Right lobe of liver (tissue), 6 donors: ENCODE measurements at regions not wholly inside any gene's neighbourhood (a gene's known extent, or its start where the extent isn't known, plus 50 kb on each side); places are given as distances from the start of the nearest gene placed in this dataset.

Source experiments
- ATAC-seq, 4 donors: fragments of 200-7000 bp; cut with Tn5 transposase; one replicate each; pipeline ENCODE4 v1.9.1; 2020; ENCODE audit warnings: mild to moderate bottlenecking in 4 of 4, moderate library complexity in 4 of 4
- DNase-seq, 3 donors: peaks; one replicate each; pipeline ENCODE4 v3.0.0-alpha.2; 2020
- H3K27ac ChIP-seq, 3 donors: fragments of 200-600 bp; one replicate each; pipeline ENCODE4 v1.8.0; 2022
- H3K27me3 ChIP-seq, 2 donors: fragments of 200-600 bp; one replicate each; pipeline ENCODE4 v1.8.0; 2022
- H3K36me3 ChIP-seq, 4 donors: fragments of 200-600 bp; sonication (generic) in 1 of 4; one replicate each; pipeline versions ENCODE4 v1.5.1 to v1.8.0; 2017 to 2022; ENCODE audit warnings: control low read depth in 1 of 4
- H3K4me1 ChIP-seq, 4 donors: fragments of 200-600 bp; sonication (generic) in 1 of 4; one replicate each; pipeline versions ENCODE4 v1.5.1 to v1.8.0; 2017 to 2022; ENCODE audit warnings: control low read depth in 1 of 4
- H3K4me3 ChIP-seq, 3 donors: fragments of 200-600 bp; one replicate each; pipeline ENCODE4 v1.8.0; 2022
- H3K9me3 ChIP-seq, 4 donors: fragments of 200-600 bp; sonication (generic) in 1 of 4; one replicate each; pipeline versions ENCODE4 v1.5.1 to v1.8.0; 2017 to 2022; ENCODE audit warnings: control low read depth in 1 of 4
- CTCF ChIP-seq, 4 donors: fragments of 200-600 bp in 3 of 4; fragments of 450-650 bp in 1 of 4; IDR thresholded peaks; one replicate each; pipeline versions ENCODE4 v1.5.1 to v1.8.0; 2016 to 2022; ENCODE audit warnings: antibody characterized with exemption in 4 of 4, mild to moderate bottlenecking in 2 of 4
- POLR2A ChIP-seq: fragments of 450-650 bp; IDR thresholded peaks from one replicate; pipeline ENCODE4 v1.6.1; 2017; ENCODE audit warnings: antibody characterized with exemption, mild to moderate bottlenecking
- WGBS: methylation state at CpG from one replicate; pipeline ENCODE4 v1.1.6; 2018; ENCODE audit warnings: low coverage, low lambda C conversion rate; ENCODE audit not compliant: insufficient coverage; ENCODE audit errors: missing lambda C conversion rate; 5-methylcytosine and 5-hydroxymethylcytosine counted together
- intact Hi-C, 2 donors: fragments of 100-400 bp; cut with DNase I; formaldehyde crosslinking; loops; one replicate each; pipeline versions ENCODE4 v1.11.2 to v1.14.1; 2022
- donor health status: DM: no; HTN: yes; CAD: no.
- donor health status: DM: no; HTN: no; CAD: no.
- donor health status: DM: no; HTN: no; CAD: no.
- donor health status: DM: no; HTN: yes; CAD: no.
- donor health status: DM: no; HTN: yes; CAD: no.

GRCh38 chr14:98244162-98244948, 1027.6 kb downstream of the BCL11B start:
- TF ChIP-seq CTCF (IDR thresholded peaks at IDR 0.05) (no peak), POLR2A (no peak)
- ATAC-seq: no peak
- 50% methylated on average over 10 of the region's 12 CpGs for WGBS
- intact Hi-C loops: no loop called here
- Histone ChIP-seq H3K36me3 (no peaks in the 10 kb centered on the region), H3K4me1 (no peaks in the 10 kb centered on the region), H3K4me3 (no peak overlapping the region), H3K9me3 (no peaks in the 10 kb centered on the region), H3K27me3 (no peaks in the 10 kb centered on the region), H3K27ac (no peak overlapping the region)
- DNase-seq: no peak

DNA sequence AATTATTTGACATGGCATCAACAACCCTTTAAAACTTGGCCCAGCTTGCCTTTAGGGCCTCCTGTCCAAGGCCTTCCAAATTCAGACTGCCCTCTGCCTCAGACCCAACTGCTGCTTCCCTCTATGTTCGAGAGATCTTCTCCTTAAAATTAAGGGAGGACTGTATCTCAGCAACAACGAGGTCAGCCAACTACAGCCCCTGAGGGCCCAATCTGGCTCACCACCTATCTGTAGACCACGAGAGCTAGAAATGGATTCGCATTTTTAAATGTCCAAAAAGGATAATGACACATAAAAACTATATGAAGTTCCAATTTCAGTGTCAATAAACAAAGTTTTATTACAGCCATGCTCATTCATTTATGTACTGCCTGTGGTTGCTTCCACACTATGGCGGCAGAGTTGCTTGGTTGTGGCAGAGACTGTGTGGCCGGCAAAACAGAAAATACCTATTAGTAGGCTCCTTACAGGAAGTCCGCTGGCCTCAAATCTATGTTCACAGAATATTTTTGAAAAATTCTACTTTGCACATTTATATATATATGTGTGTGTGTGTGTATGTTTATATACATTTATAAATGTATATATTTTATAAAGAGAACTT, 1026.9 kb downstream of the BCL11B start:
- no peaks in the 10 kb centered on the region for H3K36me3 ChIP-seq
- no peak overlapping the region for H3K27ac ChIP-seq
- TF ChIP-seq POLR2A (no peak), CTCF (IDR thresholded peaks at IDR 0.05) (no peak)
- no peaks in the 10 kb centered on the region for H3K4me1 ChIP-seq
- WGBS: 48% methylated on average over 6 of the region's 7 CpGs
- intact Hi-C loops: no loop called here
- no peak overlapping the region for H3K4me3 ChIP-seq
- ATAC-seq (no peak), DNase-seq (no peak)
- no peaks in the 10 kb centered on the region for H3K9me3 ChIP-seq
- no peaks in the 10 kb centered on the region for H3K27me3 ChIP-seq

DNA sequence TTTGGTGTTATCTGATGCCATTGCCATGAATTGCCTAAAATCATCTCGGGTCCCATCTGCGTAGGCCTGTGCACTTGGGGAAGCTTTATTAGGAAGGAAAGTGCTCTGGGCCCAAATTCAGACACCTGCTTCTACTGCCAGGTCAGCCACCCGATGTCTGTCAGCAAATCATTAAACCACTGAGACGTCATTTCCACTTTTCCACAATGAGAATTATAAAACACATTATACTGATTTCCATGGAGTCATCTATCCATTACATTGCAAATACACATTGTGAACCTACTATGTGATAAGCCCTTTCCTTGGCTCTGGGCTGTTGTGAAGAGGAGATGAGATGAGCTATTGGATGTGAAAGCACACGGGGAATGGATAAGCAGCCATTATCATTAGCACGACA, 1022.9 kb downstream of the BCL11B start:
- Histone ChIP-seq H3K4me1 (no peaks in the 10 kb centered on the region), H3K27ac (no peak overlapping the region), H3K4me3 (no peak overlapping the region), H3K27me3 (no peaks in the 10 kb centered on the region), H3K36me3 (no peaks in the 10 kb centered on the region), H3K9me3 (no peaks in the 10 kb centered on the region)
- DNase-seq: no peak
- no peak for TF ChIP-seq POLR2A
- TF ChIP-seq CTCF (IDR thresholded peaks at IDR 0.05): no peak
- ATAC-seq: no peak
- 45% methylated on average over 6 of the region's 6 CpGs for WGBS
- intact Hi-C loops: no loop called here

DNA sequence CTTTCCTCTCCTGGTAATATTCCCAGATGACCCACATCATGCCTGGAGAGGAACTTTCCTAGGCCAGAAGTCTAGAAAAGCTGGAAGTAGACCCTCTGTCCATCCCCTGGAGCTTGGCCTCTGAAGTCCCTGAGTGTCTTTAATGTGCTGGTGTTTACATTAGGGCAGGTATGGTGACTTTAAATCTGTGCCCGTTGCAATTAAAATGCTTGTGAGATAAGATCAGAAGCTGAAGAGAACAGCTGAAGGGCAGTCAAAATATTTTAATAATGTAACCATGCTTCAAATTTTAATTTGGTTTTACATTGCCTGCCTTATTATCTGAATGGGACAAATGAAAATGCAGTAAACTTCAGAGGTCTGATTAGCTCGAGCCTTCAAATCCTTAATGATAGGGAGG, 1022.5 kb downstream of the BCL11B start:
- TF ChIP-seq POLR2A (no peak), CTCF (IDR thresholded peaks at IDR 0.05) (no peak)
- Histone ChIP-seq H3K27me3 (no peaks in the 10 kb centered on the region), H3K27ac (no peak overlapping the region), H3K36me3 (no peaks in the 10 kb centered on the region), H3K4me1 (no peaks in the 10 kb centered on the region), H3K4me3 (no peak overlapping the region), H3K9me3 (no peaks in the 10 kb centered on the region)
- DNase-seq (no peak), ATAC-seq (no peak)
- intact Hi-C loops: no loop called here
- WGBS: 9% methylated on average over 2 of the region's 2 CpGs
